HG02884 (cell line): ENCODE measurements at regions not wholly inside any gene's neighbourhood (a gene's known extent, or its start where the extent isn't known, plus 50 kb on each side); places are given as distances from the start of the nearest gene placed in this dataset.

Source experiments
- ATAC-seq: cut with Tn5 transposase; IDR thresholded peaks from one replicate; pipeline ENCODE4 v1.9.1; 2021; ENCODE audit warnings: mild to moderate bottlenecking, moderate library complexity; ENCODE audit not compliant: unreplicated experiment

DNA sequence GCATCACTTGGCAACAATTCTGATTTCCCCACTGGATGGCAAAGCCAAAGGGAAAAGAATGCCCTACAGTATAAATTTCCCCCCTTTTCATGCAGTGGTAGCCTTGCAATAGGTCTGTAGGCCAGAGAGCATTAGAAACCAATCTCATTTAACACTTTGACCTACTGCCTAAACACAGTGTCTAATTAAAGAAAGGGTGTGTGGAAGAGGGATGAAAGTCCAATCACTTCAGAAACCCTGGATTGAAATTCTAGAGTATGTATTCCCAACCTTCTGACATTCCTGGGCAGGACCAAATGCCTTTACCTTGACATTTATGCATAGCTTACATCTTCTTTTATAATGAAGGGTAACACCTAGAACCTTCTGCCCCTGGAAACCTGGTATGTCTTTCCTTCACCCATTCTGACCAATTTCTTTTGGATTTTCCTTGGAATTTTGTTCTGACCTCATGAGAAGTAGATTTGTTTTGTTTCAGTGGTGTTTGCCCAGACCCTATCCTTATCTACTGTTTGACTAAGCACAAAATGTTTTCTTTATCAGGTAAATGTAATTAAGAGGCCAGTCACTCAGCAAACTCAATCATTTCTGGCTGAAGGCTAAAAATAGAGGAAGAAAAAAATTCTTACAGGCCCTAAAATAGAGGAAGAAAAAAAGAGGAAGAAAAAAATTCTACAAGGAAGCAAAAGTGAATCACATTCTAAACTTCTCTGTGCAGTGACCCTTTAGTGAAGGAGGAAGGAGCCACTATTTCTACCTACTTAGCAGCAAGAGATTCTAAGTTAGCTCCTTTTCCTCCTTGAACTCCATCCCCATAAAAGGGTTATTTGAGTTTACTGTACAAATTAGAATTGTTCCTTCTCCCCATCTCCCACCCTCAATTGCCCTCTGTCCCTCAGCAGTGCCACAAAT lies 129.5 kb upstream of the DSCAM start:
- no peak for ATAC-seq

GRCh38 chr21:40985370-40985769 lies 138.4 kb upstream of the DSCAM start:
- no peak for ATAC-seq

GRCh38 chr21:40990366-40990765 lies 143.4 kb upstream of the DSCAM start:
- no peak for ATAC-seq

- ATAC-seq, result no peak
Observed at GRCh38 chr21:40997831-40998230, 150.9 kb upstream of the DSCAM start.

DNA sequence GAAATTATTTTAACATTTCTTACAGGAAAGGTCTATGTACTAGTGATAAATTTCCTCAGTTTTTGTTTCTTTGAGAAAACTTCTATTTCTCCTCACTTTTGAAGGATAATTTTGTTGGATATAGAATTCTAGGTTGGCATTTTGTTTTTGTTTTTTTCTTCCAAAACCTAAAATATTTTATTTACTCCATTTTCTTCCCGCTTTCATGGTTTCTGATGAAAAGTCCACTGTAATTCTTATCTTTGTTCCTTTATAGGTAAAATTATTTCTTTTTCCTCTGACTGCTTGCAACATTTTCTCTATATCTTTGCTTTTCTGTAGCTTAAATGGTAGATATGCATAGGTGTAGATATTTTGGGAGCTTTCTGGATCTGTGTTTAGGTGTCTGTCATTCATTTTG lies 153.9 kb upstream of the DSCAM start:
- ATAC-seq, result no peak

DNA sequence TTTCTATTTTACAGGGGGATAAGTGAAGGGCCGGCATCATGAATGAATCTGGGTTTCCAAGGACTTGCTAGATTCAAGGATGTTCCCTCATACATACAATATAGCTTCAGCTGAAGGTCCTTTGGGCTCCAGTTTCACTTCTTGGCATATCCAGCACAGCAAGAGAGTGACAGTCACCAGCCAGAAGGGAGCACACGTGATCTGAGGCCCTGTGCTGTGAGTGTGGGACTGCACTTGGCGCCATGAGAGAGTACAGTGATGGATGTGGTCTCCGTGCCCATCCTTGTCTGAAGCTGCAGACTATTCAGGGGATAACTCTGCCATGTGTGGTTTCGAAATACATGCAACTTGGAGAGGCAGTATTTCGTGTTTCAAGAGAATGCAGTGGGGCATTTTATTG lies 159.7 kb upstream of the DSCAM start:
- ATAC-seq, result no peak

DNA sequence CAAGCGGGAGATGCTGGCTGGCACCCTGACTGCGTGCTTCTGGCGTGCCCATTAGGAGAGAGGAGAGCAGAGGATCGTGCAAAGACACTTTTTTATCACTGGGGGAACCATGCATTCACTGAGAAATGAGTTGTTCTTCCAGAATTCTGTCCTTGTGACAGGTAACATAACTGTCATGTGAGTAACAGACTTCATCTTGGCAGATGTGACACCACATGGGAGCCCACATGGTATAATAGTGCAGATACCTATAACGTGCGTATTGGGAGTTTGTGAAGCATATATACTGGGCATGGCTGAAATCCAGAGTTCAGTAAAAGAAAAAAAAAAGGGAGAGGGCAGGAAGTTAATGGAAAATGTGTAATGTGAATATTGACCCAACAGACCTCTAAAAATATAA lies 159.6 kb upstream of the BACE2 start:
- ATAC-seq, result no peak

- ATAC-seq, result no peak
Observed at GRCh38 chr21:41008974-41009373, 159.0 kb upstream of the BACE2 start.

DNA sequence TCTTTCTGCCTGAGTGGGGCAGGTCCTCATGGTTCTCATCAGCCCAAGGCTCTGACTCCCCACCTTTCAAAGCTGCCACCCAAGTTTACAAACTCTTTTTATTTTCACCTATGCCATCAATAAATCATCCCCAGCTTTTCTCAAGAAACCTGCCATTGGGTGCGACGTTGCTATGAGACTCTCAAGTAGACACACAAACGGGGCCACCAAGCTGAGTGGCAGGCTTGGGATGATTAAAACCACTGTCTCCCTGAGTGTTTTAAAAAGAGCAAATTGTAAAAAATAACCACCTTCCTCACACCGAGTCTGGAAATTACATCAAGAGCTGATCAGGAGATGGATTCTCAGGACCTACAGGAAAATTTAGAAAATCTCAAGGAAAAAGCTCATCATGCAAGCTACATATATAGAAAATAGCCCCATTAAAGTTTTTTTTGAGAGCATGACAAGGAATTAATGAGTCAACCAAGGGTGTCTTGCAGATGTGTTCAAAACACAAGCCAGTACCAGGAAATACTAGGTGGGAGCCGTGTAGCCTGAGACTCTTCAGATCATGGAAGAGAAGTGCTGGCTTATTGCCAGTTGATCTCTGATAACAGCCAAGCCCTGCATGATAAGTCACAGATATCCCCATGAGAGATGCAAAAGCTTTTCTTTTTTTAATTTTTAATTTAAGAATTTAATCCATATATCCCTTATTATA lies 158.4 kb upstream of the BACE2 start:
- no peak for ATAC-seq

DNA sequence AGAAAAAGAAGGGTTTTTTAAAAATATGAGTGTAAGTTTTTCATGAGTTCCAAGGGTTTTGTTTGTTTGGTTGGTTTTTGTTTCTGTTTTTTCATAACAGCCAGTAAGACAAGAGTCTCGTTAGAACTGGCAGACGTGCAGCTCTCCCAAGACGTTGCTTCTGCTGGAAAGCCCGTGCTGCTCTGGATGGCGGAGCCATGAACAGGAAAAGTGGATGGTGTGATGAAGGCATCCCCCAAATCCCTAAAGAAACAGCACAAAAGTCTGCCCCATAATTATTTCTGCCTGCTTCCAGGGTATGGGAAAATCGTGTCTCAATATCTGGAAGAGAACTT lies 157.9 kb upstream of the BACE2 start:
- ATAC-seq, result no peak

DNA sequence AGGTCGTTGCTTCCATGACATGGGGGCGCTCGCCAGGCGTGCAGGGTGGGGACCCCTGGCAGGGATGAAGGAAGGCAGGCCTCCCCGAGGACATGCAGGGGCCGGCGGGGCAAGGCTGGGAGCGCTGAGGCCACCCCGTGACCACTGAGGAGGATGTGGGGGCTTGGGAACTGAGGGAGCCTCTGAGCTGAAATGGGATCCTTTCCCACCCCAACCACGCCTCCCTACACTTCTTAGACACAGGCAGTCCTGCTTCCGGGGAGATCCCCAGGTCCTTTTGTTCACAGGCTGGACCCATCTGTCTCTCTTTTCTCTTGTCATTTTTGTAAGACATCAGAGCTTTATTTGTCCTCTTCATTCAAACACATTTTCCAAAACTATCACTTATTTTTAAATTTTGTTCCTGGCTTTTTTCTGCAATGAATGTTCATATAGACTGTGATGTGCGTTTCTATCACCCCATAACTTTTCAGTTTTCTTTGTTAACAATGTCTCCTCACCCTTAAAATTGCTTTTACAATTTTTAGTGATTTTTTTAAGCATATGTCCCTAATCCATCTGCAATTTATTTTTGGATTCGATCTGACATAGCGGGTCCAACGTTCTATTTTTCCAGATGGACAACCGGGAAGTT lies 156.7 kb upstream of the BACE2 start:
- no peak for ATAC-seq

DNA sequence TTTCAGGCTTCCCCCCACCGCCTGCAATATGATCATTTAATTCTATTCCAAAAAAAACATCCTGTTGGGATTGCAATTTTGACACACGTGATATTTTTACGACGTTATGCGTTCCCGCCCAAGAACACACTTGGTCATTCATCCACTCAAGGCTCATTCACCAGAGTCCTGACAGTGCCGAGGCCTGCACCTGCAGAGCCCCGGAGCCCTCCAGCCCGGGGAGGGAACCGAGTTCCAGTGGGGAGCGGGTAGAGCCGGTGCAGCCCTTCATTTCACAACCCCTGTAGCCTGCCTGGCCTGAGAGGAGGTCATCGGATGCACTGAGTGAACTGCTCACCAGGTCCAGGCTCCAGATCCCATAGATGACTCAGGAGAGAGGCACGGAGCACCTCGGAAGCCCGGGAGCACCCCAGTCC lies 156.0 kb upstream of the BACE2 start:
- no peak for ATAC-seq

DNA sequence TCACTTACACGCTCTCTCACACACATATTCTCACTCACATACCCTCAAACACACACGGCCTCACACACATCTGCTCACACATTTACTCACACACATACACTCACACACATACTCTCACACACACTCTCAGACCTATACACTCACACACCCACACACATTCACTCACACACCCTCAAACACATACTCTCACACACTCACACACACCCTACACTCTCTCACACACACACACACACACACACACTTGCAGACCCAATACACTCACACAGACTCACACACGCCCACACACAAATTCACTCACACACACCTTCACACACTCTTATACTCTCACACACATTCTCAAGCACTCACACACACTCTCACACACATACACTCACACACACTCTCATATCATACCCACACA lies 155.5 kb upstream of the BACE2 start:
- ATAC-seq, result no peak

DNA sequence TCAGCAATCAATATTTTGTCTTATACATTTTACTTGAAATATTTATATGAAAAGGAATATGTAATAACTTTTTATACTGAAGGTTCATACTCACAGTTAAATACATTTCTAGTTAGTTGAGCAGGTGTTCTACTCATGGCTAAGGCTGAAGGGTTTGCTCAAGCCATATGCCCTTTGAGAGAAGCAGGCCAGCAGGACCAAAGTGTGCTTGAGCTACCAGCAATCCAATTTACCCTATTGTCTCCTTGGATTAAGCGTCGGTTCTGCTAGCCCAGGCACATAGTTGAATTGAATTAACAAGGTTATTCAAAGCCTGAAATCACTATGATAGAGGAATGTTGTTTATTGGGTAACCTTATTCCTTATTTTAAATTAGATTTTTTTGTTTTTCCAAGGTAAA lies 151.5 kb upstream of the BACE2 start:
- no peak for ATAC-seq

DNA sequence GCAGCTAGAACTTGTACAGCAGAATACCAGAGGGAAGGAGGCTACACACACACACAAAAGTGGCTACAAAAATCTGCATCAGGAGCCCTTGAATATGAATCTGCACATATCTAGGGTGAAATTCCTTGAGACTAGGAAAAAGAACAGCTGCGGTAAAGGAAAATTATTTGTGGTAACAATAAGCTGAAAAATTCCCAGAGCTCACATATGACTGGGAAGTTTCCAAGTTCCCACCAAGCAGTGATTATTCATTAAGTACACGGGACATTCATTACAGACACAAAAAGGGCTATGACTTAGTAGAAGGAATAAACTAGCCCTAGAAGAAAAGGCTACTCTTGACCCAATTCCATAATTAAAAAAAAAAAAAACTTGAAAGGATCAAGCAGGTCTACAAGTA lies 149.5 kb upstream of the BACE2 start:
- ATAC-seq, result no peak

DNA sequence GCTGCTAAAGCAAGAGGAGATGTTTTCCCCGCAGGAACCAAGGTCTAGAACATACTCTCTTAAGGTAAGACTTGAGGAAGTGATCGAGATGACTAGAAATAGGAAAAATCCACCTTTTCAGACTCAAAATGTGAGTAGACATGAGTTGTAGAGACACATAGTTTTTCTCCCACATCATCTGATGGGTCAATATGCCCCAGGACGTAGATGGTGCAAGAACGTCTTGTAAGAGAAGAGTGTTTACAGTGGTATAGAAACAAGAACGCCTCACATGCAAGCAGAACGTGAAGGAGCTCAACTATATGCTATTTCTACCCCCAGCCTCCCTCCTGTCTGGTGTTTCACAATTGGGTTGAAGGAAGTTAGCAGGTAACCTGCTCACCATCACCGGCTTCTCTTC lies 144.0 kb upstream of the BACE2 start:
- ATAC-seq, result no peak

- ATAC-seq, result no peak
Observed at GRCh38 chr21:41024341-41024740, 143.6 kb upstream of the BACE2 start.

- no peak for ATAC-seq
Observed at GRCh38 chr21:41024746-41025254, 143.2 kb upstream of the BACE2 start.

DNA sequence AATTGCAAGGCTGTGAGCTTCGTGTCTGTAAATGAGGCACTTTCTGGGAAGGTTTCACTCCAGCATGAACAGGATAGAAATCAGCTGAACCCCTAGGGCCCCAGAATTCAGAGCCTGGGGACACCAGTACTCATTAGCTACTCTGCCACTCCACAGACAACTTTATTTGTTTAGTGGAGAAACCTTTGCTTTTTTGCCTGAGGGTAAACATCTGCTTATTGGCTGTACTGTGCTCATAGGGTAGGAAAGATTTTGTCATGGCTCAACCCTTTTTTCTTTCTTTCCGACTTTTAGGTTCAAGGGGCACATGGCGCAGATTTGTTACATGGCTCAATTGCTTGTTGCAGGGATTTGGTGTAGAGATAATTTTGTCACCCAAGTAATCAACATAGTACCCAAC lies 138.4 kb upstream of the BACE2 start:
- no peak for ATAC-seq

GRCh38 chr21:41031701-41032220 lies 136.2 kb upstream of the BACE2 start:
- no peak for ATAC-seq

DNA sequence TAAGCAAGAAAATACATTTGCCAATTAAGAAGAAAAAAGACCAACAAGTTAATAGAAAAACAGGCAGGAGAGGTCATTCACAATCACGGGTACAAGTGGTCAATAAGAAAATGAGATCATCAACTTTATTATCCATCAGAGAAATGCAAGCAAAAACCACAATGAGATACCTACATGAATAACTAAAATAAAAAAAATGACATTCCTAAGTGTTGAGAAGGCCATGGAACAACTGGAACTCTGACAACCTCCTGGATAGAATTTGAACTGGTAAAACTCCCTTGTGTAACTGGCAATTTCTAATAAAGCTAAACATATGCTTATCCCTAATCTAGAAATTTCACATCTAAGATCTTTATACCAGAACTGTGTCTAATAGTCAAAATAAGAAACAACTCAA lies 135.4 kb upstream of the BACE2 start:
- ATAC-seq, result no peak

- no peak for ATAC-seq
Observed at GRCh38 chr21:41037212-41037611, 130.7 kb upstream of the BACE2 start.
